Parathyroid adenoma (tissue), 2 donors: ENCODE measurements at regions not wholly inside any gene's neighbourhood (a gene's known extent, or its start where the extent isn't known, plus 50 kb on each side); places are given as distances from the start of the nearest gene placed in this dataset.

Source experiments
- H2AFZ ChIP-seq: fragments of 300-600 bp; sonication (generic); one replicate; pipeline ENCODE4 v1.7.0; 2017; ENCODE audit warnings: antibody characterized with exemption, mild to moderate bottlenecking
- H3K27ac ChIP-seq: fragments of 300-600 bp; sonication (generic); one replicate; pipeline ENCODE4 v1.7.0; 2017
- H3K27me3 ChIP-seq: fragments of 300-600 bp; sonication (generic); one replicate; pipeline ENCODE4 v1.7.0; 2017; ENCODE audit warnings: low read length; ENCODE audit not compliant: control insufficient read depth, insufficient read depth
- H3K36me3 ChIP-seq: fragments of 300-600 bp; sonication (generic); one replicate; pipeline ENCODE4 v1.7.0; 2017; ENCODE audit warnings: low read length; ENCODE audit not compliant: control insufficient read depth, insufficient read depth
- H3K4me1 ChIP-seq: fragments of 300-600 bp; sonication (generic); one replicate; pipeline ENCODE4 v1.7.0; 2017; ENCODE audit warnings: control low read depth
- H3K4me2 ChIP-seq: fragments of 300-600 bp; sonication (generic); one replicate; pipeline ENCODE4 v1.7.0; 2017; ENCODE audit warnings: low read length
- H3K4me3 ChIP-seq: fragments of 300-600 bp; sonication (generic); one replicate; pipeline ENCODE4 v1.7.0; 2017; ENCODE audit warnings: low read depth, low read length
- H3K79me2 ChIP-seq: fragments of 300-600 bp; sonication (generic); one replicate; pipeline ENCODE4 v1.7.0; 2017; ENCODE audit warnings: control low read depth
- H3K9ac ChIP-seq: fragments of 300-600 bp; sonication (generic); one replicate; pipeline ENCODE4 v1.7.0; 2017; ENCODE audit warnings: mild to moderate bottlenecking
- H3K9me3 ChIP-seq: fragments of 300-600 bp; sonication (generic); one replicate; pipeline ENCODE4 v1.7.0; 2017; ENCODE audit warnings: low read length; ENCODE audit not compliant: control insufficient read depth
- TF ChIP-seq, protein P1 (sequence below): fragments of 300-600 bp; sonication (generic); IDR thresholded peaks from one replicate; pipeline ENCODE4 v1.7.0; 2017; ENCODE audit warnings: antibody characterized with exemption, mild to moderate bottlenecking
- donor health status: primary hyperparathyroidism.

DNA sequence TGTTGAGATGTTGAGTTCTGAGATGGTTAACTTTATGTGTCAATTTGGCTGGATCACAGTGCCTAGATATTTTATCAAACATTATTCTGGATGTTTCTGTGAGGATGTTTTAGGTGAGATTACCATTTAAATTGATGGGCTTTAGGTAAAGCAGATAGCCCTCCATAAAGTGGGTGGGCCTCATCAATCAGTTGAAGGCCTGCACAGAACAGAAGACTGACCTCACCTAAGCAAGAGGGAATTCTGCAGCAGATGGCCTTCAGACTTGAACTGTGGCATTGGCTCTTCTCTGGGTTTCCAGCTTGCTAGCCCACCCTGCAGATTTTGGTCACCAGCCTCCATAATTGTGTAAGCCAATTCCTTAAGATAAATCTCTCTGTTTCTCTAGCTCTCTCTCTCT, 260.4 kb upstream of the VEPH1 start:
- Histone ChIP-seq H3K36me3 (no peaks in the 10 kb centered on the region), H3K27ac (no peak overlapping the region), H3K4me1 (no peaks in the 10 kb centered on the region), H3K27me3 (no peaks in the 10 kb centered on the region), H3K4me2 (no peak overlapping the region), H3K79me2 (no peaks in the 10 kb centered on the region), H2AFZ (no peak overlapping the region), H3K9ac (no peak overlapping the region), H3K4me3 (no peak overlapping the region), H3K9me3 (no peaks in the 10 kb centered on the region)
- TF ChIP-seq, protein P1, sequence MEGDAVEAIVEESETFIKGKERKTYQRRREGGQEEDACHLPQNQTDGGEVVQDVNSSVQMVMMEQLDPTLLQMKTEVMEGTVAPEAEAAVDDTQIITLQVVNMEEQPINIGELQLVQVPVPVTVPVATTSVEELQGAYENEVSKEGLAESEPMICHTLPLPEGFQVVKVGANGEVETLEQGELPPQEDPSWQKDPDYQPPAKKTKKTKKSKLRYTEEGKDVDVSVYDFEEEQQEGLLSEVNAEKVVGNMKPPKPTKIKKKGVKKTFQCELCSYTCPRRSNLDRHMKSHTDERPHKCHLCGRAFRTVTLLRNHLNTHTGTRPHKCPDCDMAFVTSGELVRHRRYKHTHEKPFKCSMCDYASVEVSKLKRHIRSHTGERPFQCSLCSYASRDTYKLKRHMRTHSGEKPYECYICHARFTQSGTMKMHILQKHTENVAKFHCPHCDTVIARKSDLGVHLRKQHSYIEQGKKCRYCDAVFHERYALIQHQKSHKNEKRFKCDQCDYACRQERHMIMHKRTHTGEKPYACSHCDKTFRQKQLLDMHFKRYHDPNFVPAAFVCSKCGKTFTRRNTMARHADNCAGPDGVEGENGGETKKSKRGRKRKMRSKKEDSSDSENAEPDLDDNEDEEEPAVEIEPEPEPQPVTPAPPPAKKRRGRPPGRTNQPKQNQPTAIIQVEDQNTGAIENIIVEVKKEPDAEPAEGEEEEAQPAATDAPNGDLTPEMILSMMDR, result no peak

DNA sequence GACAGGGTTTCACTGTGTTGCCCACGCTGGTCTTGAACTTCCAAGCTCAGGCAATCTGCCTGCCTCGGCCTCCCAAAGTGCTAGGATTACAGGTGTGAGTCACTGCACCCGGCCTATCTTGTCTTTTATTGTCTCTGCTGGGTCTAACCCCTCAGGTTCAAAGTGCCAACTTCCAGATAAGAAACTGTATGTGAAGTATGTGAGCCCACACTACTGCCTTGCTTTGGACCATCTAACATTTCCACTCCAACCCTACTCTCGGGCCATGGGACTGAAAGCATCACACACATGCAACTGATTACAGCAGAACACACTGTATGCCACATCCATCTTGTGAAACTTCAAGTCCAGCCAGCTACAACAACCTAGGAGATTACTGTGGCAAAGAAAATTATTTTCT, 256.1 kb upstream of the VEPH1 start:
- Histone ChIP-seq H3K36me3 (no peaks in the 10 kb centered on the region), H3K79me2 (no peaks in the 10 kb centered on the region), H3K4me2 (no peak overlapping the region), H3K4me1 (no peaks in the 10 kb centered on the region), H3K27ac (no peak overlapping the region), H2AFZ (no peak overlapping the region), H3K27me3 (no peaks in the 10 kb centered on the region), H3K4me3 (no peak overlapping the region), H3K9ac (no peak overlapping the region), H3K9me3 (no peaks in the 10 kb centered on the region)
- TF ChIP-seq, protein P1, result no peak

DNA sequence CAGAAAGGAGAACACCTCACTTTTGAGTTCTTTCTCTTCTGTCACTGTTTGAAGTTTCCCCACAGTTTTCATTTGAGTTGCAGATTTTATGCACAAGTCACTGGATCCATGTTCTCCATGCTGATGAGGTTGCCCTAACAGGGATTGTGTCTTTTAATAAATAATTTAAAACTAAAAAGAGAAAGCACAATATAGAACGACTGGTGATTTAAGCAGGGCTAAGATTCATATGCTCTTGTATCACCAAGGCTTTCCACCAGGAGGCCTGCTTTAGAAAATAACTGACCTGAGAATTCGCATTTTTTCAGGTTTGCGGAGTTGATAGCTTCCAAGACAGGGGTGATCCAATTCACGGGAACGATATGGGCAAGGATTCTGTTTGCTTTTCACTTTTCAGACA, 252.0 kb upstream of the VEPH1 start:
- H3K79me2 ChIP-seq, result no peaks in the 10 kb centered on the region
- no peak overlapping the region for H3K4me2 ChIP-seq
- H3K4me3 ChIP-seq, result no peak overlapping the region
- H2AFZ ChIP-seq, result no peak overlapping the region
- H3K9ac ChIP-seq, result no peak overlapping the region
- H3K27me3 ChIP-seq, result no peaks in the 10 kb centered on the region
- H3K9me3 ChIP-seq, result no peaks in the 10 kb centered on the region
- TF ChIP-seq, protein P1, result no peak
- H3K27ac ChIP-seq, result no peak overlapping the region
- no peaks in the 10 kb centered on the region for H3K36me3 ChIP-seq
- no peaks in the 10 kb centered on the region for H3K4me1 ChIP-seq

DNA sequence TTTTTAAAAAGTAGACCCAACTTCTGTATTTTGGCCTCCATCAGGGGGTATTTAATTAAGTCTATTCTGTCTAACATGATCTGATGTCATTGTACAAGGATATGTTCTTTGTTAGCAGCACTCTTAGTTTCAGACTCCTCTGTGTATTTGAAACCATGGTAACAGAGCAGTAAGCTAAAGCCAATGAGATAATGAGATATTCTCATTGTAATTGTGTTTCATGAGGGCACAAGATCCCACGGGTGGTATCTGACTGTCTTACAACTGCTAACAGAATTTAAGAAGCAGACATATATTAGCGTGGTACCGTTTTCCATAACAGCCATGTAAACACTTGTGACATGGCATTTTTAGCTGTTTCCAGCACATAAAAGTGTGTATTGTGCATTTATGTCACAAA, 251.2 kb upstream of the VEPH1 start:
- Histone ChIP-seq H3K4me1 (no peaks in the 10 kb centered on the region), H3K27ac (no peak overlapping the region), H2AFZ (no peak overlapping the region), H3K4me3 (no peak overlapping the region), H3K27me3 (no peaks in the 10 kb centered on the region), H3K9ac (no peak overlapping the region), H3K36me3 (no peaks in the 10 kb centered on the region), H3K79me2 (no peaks in the 10 kb centered on the region), H3K9me3 (no peaks in the 10 kb centered on the region), H3K4me2 (no peak overlapping the region)
- TF ChIP-seq, protein P1, result no peak

DNA sequence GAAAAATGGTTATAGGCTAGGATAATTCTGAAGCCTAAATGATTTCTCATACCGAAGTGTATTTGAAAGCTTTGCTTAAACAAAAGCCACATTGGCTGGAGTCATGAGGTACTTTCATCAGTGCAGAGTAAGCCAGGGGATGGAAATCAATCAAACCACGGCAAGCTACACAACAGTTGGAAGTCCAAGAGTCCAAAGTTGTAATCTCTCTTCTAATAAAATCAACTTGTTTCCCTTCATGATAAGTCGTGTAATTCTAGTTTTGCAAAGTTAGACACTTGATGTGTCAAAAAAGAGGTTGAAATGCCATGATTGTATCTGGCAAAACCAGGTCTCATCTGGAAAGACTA, 250.5 kb upstream of the VEPH1 start:
- TF ChIP-seq, protein P1, result no peak

More for the DNA sequence above, 250.5 kb upstream of the VEPH1 start:
- Histone ChIP-seq H3K4me1 (no peaks in the 10 kb centered on the region), H3K9ac (no peak overlapping the region), H3K27me3 (no peaks in the 10 kb centered on the region), H3K36me3 (no peaks in the 10 kb centered on the region), H2AFZ (no peak overlapping the region), H3K79me2 (no peaks in the 10 kb centered on the region), H3K4me2 (no peak overlapping the region), H3K27ac (no peak overlapping the region), H3K9me3 (no peaks in the 10 kb centered on the region), H3K4me3 (no peak overlapping the region)
